Liver (tissue), 8 donors: ENCODE measurements at regions not wholly inside any gene's neighbourhood (a gene's known extent, or its start where the extent isn't known, plus 50 kb on each side); places are given as distances from the start of the nearest gene placed in this dataset.

Source experiments
- DNase-seq: peaks from one replicate; pipeline ENCODE4 v3.0.0-alpha.2; 2017; ENCODE audit warnings: low spot score
- H3K27ac ChIP-seq, 2 donors: one replicate each; pipeline ENCODE4 v1.7.0; 2013; ENCODE audit warnings: inconsistent platforms in 2 of 2, low read length in 2 of 2, control low read depth in 1 of 2, low read depth in 1 of 2, mild to moderate bottlenecking in 1 of 2
- H3K27me3 ChIP-seq, 4 donors: one replicate each; pipeline versions ENCODE4 v1.6.1 to v1.7.0; 2013; ENCODE audit warnings: low read length in 3 of 4, inconsistent platforms in 1 of 4, mild to moderate bottlenecking in 1 of 4, moderate library complexity in 1 of 4; ENCODE audit not compliant: control insufficient read depth in 4 of 4, insufficient read depth in 4 of 4
- H3K36me3 ChIP-seq, 4 donors: one replicate each; pipeline versions ENCODE4 v1.6.1 to v1.7.0; 2013; ENCODE audit warnings: low read length in 3 of 4, mild to moderate bottlenecking in 3 of 4, low read depth in 1 of 4, moderate library complexity in 1 of 4; ENCODE audit not compliant: control insufficient read depth in 4 of 4, insufficient read depth in 3 of 4
- H3K4me1 ChIP-seq, 4 donors: one replicate each; pipeline versions ENCODE4 v1.6.1 to v1.7.0; 2013; ENCODE audit warnings: low read length in 3 of 4, mild to moderate bottlenecking in 3 of 4, moderate library complexity in 1 of 4; ENCODE audit not compliant: control insufficient read depth in 4 of 4, insufficient read depth in 4 of 4
- H3K4me3 ChIP-seq, 3 donors: one replicate each; pipeline versions ENCODE4 v1.6.1 to v1.7.0; 2013; ENCODE audit warnings: low read length in 3 of 3, control low read depth in 1 of 3, low read depth in 1 of 3, mild to moderate bottlenecking in 1 of 3
- H3K9ac ChIP-seq, 2 donors: one replicate each; pipeline ENCODE4 v1.7.0; 2013; ENCODE audit warnings: low read length in 2 of 2, mild to moderate bottlenecking in 2 of 2, moderate library complexity in 2 of 2, control low read depth in 1 of 2, low read depth in 1 of 2
- H3K9me3 ChIP-seq, 4 donors: one replicate each; pipeline versions ENCODE4 v1.6.1 to v1.7.0; 2013; ENCODE audit warnings: low read length in 3 of 4; ENCODE audit not compliant: control insufficient read depth in 4 of 4
- EGR1 ChIP-seq, 2 donors: IDR thresholded peaks; 2 replicates each; pipeline ENCODE4 v1.6.1; 2016 to 2018; ENCODE audit warnings: antibody characterized with exemption in 2 of 2, low read depth in 2 of 2
- FOXA1 ChIP-seq: IDR thresholded peaks from 2 replicates; pipeline ENCODE4 v1.6.1; 2016; ENCODE audit warnings: antibody characterized with exemption
- GABPA ChIP-seq, 2 donors: IDR thresholded peaks in 1 of 2; conservative IDR thresholded peaks in 1 of 2; 2 replicates each; pipeline ENCODE4 v1.6.1; 2016; ENCODE audit warnings: antibody characterized with exemption in 2 of 2, mild to moderate bottlenecking in 1 of 2, moderate library complexity in 1 of 2
- JUND ChIP-seq, 2 donors: IDR thresholded peaks; 2 replicates each; pipeline ENCODE4 v1.6.1; 2016; ENCODE audit warnings: antibody characterized with exemption in 2 of 2
- NR2F2 ChIP-seq: IDR thresholded peaks from 2 replicates; pipeline ENCODE4 v1.6.1; 2016; ENCODE audit warnings: antibody characterized with exemption
- RXRA ChIP-seq, 2 donors: IDR thresholded peaks; 2 replicates each; pipeline ENCODE4 v1.6.1; 2017 to 2018; ENCODE audit warnings: antibody characterized with exemption in 2 of 2, mild to moderate bottlenecking in 1 of 2
- SP1 ChIP-seq: IDR thresholded peaks from 2 replicates; pipeline ENCODE4 v1.6.1; 2018; ENCODE audit warnings: antibody characterized with exemption, mild to moderate bottlenecking
- TAF1 ChIP-seq: conservative IDR thresholded peaks from 2 replicates; pipeline ENCODE4 v1.6.1; 2016; ENCODE audit warnings: antibody characterized with exemption, mild to moderate bottlenecking
- YY1 ChIP-seq: IDR thresholded peaks from 2 replicates; pipeline ENCODE4 v1.6.1; 2016; ENCODE audit warnings: antibody characterized with exemption, mild to moderate bottlenecking
- WGBS: extraction: QIAGEN DNeasy Blood & Tissue Kit; methylation state at CpG from one replicate; pipeline ENCODE4 v1.1.7; 2013; 5-methylcytosine and 5-hydroxymethylcytosine counted together
- TF ChIP-seq, protein P1 (sequence below): IDR thresholded peaks from 2 replicates; pipeline ENCODE4 v1.6.1; 2016; ENCODE audit warnings: antibody characterized with exemption
- TF ChIP-seq, protein P2 (sequence below): IDR thresholded peaks from 2 replicates; pipeline ENCODE4 v1.6.1; 2016; ENCODE audit warnings: antibody characterized with exemption
- TF ChIP-seq, protein P3 (sequence below): fragments of 150-350 bp; IDR thresholded peaks from 2 replicates; pipeline ENCODE4 v1.5.1; 2017; ENCODE audit warnings: improper control_type of control experiment, low read depth, low read length; ENCODE audit not compliant: missing input control
- TF ChIP-seq, protein P4 (sequence below): IDR thresholded peaks from 2 replicates; pipeline ENCODE4 v1.6.1; 2016; ENCODE audit warnings: antibody characterized with exemption
- donor health status: healthy.
- donor health status: healthy.
- donor health status: healthy.
- donor health status: healthy.
- donor health status: healthy.

DNA sequence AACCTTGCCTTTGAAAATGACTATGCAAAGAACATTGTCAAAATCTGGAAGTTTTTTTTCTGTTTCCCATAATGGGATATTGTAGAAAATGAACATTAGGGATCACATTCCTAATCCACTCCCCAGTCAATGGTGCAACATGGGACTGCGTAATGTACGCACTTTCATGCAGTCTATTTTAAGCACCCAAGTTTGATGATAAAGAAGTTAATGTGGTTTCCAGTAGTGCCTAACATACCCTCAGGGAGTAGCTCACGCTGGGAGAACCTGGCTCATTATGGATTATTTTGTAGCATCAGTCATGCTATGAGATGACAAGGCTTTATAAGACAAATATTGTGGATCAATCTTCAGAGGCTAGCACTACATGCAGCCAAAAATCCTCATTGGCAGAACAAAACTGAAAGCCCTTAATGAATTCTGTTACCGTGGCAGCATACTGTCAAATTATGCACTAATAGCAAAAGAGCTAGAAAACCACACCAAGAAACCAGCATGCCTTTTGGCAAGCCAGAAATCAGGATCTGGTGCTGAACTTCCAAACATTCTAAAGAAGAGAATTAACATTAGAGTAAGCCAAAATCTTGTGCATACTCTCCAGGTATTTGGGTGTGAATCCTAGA, 1392.8 kb upstream of the TENM3 start:
- TF ChIP-seq, protein P1, sequence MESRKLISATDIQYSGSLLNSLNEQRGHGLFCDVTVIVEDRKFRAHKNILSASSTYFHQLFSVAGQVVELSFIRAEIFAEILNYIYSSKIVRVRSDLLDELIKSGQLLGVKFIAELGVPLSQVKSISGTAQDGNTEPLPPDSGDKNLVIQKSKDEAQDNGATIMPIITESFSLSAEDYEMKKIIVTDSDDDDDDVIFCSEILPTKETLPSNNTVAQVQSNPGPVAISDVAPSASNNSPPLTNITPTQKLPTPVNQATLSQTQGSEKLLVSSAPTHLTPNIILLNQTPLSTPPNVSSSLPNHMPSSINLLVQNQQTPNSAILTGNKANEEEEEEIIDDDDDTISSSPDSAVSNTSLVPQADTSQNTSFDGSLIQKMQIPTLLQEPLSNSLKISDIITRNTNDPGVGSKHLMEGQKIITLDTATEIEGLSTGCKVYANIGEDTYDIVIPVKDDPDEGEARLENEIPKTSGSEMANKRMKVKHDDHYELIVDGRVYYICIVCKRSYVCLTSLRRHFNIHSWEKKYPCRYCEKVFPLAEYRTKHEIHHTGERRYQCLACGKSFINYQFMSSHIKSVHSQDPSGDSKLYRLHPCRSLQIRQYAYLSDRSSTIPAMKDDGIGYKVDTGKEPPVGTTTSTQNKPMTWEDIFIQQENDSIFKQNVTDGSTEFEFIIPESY, result no peak
- no peak for TF ChIP-seq NR2F2
- no peak for TF ChIP-seq JUND (IDR thresholded peaks at IDR 0.05)
- H3K27ac ChIP-seq, result no peak overlapping the region
- 80% methylated on average over 4 of the region's 4 CpGs for WGBS
- DNase-seq, result no peak
- peaks cover 0 to 4% (median 0%) of the 10 kb centered on the region in 4 donors for H3K27me3 ChIP-seq
- H3K4me1 ChIP-seq, result no peaks in the 10 kb centered on the region
- no peaks in the 10 kb centered on the region for H3K9me3 ChIP-seq
- no peaks in the 10 kb centered on the region for H3K36me3 ChIP-seq
- no peak overlapping the region for H3K9ac ChIP-seq
- no peak overlapping the region for H3K4me3 ChIP-seq

DNA sequence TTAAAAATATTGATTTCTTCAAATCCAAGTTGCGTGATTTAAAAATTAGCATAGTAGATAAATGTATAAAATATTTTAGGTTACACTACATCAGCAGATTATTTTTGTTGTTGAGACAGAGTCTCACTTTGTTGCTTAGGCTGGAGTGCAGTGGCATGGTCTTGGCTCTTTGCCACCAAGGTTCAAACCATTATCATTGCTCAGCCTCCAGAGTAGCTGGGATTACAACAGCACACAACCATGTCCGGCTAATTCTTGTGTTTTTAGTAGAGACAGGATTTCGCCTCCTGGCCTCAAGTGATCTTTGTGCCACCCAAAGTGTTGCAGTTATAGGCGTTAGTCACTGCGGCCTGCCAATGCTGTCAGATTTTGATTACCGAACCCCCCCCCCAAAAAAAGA, 1390.5 kb upstream of the TENM3 start:
- peaks cover 0 to 4% (median 0%) of the 10 kb centered on the region in 4 donors for H3K27me3 ChIP-seq
- WGBS, result 63% methylated on average over 6 of the region's 6 CpGs
- no peaks in the 10 kb centered on the region for H3K36me3 ChIP-seq
- no peak overlapping the region for H3K9ac ChIP-seq
- no peaks in the 10 kb centered on the region for H3K4me1 ChIP-seq
- H3K4me3 ChIP-seq, result no peak overlapping the region
- TF ChIP-seq EGR1 (IDR thresholded peaks at IDR 0.05; ENCODE audit: low read depth in 2 of 2) (no peak), GABPA (IDR thresholded peaks at IDR 0.05 in 1 of 2, conservative IDR thresholded peaks at IDR 0.05 in 1 of 2) (no peak), TAF1 (no peak), RXRA (IDR thresholded peaks at IDR 0.05) (no peak), SP1 (no peak), FOXA1 (no peak), YY1 (no peak)
- TF ChIP-seq, protein P2, sequence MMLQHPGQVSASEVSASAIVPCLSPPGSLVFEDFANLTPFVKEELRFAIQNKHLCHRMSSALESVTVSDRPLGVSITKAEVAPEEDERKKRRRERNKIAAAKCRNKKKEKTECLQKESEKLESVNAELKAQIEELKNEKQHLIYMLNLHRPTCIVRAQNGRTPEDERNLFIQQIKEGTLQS, result no peak
- TF ChIP-seq, protein P3, sequence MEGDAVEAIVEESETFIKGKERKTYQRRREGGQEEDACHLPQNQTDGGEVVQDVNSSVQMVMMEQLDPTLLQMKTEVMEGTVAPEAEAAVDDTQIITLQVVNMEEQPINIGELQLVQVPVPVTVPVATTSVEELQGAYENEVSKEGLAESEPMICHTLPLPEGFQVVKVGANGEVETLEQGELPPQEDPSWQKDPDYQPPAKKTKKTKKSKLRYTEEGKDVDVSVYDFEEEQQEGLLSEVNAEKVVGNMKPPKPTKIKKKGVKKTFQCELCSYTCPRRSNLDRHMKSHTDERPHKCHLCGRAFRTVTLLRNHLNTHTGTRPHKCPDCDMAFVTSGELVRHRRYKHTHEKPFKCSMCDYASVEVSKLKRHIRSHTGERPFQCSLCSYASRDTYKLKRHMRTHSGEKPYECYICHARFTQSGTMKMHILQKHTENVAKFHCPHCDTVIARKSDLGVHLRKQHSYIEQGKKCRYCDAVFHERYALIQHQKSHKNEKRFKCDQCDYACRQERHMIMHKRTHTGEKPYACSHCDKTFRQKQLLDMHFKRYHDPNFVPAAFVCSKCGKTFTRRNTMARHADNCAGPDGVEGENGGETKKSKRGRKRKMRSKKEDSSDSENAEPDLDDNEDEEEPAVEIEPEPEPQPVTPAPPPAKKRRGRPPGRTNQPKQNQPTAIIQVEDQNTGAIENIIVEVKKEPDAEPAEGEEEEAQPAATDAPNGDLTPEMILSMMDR, result no peak
- TF ChIP-seq, protein P1, result no peak
- TF ChIP-seq, protein P4, sequence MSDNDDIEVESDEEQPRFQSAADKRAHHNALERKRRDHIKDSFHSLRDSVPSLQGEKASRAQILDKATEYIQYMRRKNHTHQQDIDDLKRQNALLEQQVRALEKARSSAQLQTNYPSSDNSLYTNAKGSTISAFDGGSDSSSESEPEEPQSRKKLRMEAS, result no peak
- no peak for DNase-seq
- no peak overlapping the region for H3K27ac ChIP-seq
- H3K9me3 ChIP-seq, result no peaks in the 10 kb centered on the region
